ENCODE measurements at regions not wholly inside any gene's neighbourhood (a gene's known extent, or its start where the extent isn't known, plus 50 kb on each side); places are given as distances from the start of the nearest gene placed in this dataset.

GRCh38 chr5:89016741-89017303, 133.8 kb upstream of the MEF2C start:
- Histone ChIP-seq H3K27ac (no peak overlapping the region), H3K27me3 (no peaks in the 10 kb centered on the region), H3K4me1 (peaks cover 0 to 18% (median 0%) of the 10 kb centered on the region in 3 donors), H3K36me3 (no peaks in the 10 kb centered on the region), H3K9me3 (no peaks in the 10 kb centered on the region), H3K4me3 (no peak overlapping the region)
- TF ChIP-seq POLR2AphosphoS5 (IDR thresholded peaks at IDR 0.05) (no peak), EP300 (IDR thresholded peaks at IDR 0.05) (no peak), CTCF (IDR thresholded peaks at IDR 0.05) (no peak), POLR2A (IDR thresholded peaks at IDR 0.05) (no peak)
- no peak for ATAC-seq
- 79 to 94% methylated on average over 3 of the region's 3 CpGs for WGBS, 2 donors (ENCODE audit: low coverage in 1 of 2)

DNA sequence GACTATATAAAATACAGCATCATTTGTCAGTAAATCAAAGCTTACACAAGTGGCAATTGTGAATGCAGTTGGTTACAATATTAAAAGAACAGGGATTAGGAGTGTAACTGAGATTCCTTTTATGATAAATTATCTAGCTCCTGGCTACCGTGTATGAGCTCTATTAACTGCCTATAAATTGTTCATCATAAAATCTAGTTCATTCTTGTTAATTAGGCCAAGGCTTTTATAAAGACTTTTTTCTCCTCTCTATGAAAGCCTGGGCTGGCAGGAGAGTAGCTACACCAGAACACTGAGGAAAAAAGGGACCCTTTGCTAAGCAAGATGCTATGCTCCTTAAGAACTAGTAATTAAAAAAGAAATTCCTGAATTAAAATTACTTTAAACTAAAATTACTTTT, 132.4 kb upstream of the MEF2C start:
- H3K4me1 ChIP-seq = peaks cover 0 to 18% (median 0%) of the 10 kb centered on the region in 3 donors
- H3K27me3 ChIP-seq = no peaks in the 10 kb centered on the region
- no peak for TF ChIP-seq EP300 (IDR thresholded peaks at IDR 0.05)
- no peak for TF ChIP-seq CTCF (IDR thresholded peaks at IDR 0.05)
- TF ChIP-seq POLR2AphosphoS5 (IDR thresholded peaks at IDR 0.05) = no peak
- TF ChIP-seq POLR2A (IDR thresholded peaks at IDR 0.05) = no peak
- H3K27ac ChIP-seq = no peak overlapping the region
- H3K9me3 ChIP-seq = no peaks in the 10 kb centered on the region
- no peaks in the 10 kb centered on the region for H3K36me3 ChIP-seq
- no peak overlapping the region for H3K4me3 ChIP-seq
- ATAC-seq = no peak
- WGBS, 2 donors (ENCODE audit: low coverage in 1 of 2) = 25 to 32% methylated on average over 1 of the region's 1 CpG

DNA sequence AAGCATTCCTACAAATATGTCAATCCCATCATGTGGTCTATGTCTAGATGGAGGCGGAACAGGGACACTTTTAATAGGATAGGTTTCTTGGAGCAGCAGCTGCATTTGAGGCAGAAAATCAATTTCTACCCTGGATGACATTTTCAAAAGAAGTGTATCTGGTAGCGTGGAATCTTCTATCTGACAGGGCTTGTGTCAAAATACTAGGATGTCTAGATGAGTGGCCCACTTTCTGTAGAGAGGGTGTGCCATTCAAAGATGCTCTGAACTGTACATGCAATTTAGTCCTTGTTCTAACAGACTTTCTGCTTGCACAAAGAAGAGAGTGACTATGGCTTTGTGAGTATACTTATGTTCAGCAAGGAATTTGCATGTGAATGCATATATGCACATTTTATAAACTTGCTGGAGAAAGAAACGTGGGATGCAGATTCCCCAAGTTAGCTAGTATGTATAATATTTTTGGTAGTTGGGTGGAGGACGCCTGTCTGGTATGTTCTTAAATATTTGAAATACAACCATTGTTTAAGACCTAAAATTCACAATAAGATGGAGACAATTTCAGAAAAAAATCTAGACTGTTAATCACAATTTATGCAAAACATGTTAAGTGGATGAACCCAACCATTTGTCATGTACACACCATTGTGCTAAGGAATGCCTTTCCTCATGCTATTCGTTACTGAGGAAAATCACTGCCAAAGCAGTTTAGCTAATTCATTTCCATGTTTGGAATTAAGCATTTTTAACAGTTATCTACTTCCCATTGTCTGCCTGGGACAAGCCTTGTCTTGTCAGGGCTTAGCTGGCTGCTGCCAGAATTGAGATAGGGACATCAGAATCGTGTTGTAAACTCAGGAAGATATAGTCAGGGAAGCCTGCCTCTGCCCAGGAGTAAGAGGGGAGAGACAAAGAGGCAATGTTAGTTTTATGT, 129.1 kb upstream of the MEF2C start:
- 69 to 74% methylated on average over 4 to 6 of the region's 6 CpGs for WGBS, 2 donors (ENCODE audit: low coverage in 1 of 2)
- H3K9me3 ChIP-seq = no peaks in the 10 kb centered on the region
- H3K4me1 ChIP-seq = peaks cover 0 to 18% (median 0%) of the 10 kb centered on the region in 3 donors
- H3K27ac ChIP-seq = no peak overlapping the region
- no peaks in the 10 kb centered on the region for H3K36me3 ChIP-seq
- no peak for ATAC-seq
- H3K4me3 ChIP-seq = no peak overlapping the region
- no peaks in the 10 kb centered on the region for H3K27me3 ChIP-seq
- TF ChIP-seq EP300 (IDR thresholded peaks at IDR 0.05) (no peak), CTCF (IDR thresholded peaks at IDR 0.05) (no peak), POLR2AphosphoS5 (IDR thresholded peaks at IDR 0.05) (no peak), POLR2A (IDR thresholded peaks at IDR 0.05) (no peak)

DNA sequence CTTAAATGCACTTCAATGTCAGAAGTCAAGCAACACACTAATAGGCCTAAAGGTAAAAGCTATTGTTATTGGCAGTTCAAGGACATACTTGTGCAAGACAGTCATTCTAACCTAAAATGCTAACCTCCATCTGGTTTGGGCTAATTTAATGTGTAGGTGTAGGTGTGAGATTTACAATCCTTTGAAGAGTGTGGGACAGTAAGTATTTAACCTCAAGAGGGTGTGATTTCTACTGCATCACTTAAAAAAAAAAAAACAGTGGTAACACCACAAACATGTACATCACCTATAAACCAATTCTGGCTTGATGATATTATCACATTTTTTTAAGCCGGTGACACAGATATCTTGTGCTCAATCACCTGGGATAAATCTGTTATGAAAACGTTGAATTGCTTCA, 127.5 kb upstream of the MEF2C start:
- Histone ChIP-seq H3K27me3 (no peaks in the 10 kb centered on the region), H3K27ac (no peak overlapping the region), H3K4me3 (no peak overlapping the region), H3K36me3 (no peaks in the 10 kb centered on the region), H3K4me1 (peaks cover 0 to 4% (median 0%) of the 10 kb centered on the region in 3 donors), H3K9me3 (no peaks in the 10 kb centered on the region)
- TF ChIP-seq POLR2AphosphoS5 (IDR thresholded peaks at IDR 0.05) (no peak), EP300 (IDR thresholded peaks at IDR 0.05) (no peak), CTCF (IDR thresholded peaks at IDR 0.05) (no peak), POLR2A (IDR thresholded peaks at IDR 0.05) (no peak)
- no peak for ATAC-seq
- 87 to 90% methylated on average over 2 of the region's 2 CpGs for WGBS, 2 donors (ENCODE audit: low coverage in 1 of 2)
